AG04449 (cell line): ENCODE measurements at regions not wholly inside any gene's neighbourhood (a gene's known extent, or its start where the extent isn't known, plus 50 kb on each side); places are given as distances from the start of the nearest gene placed in this dataset.

Source experiments
- CTCF ChIA-PET: fragments of 350-600 bp; formaldehyde crosslinking; extraction: SDS; loops from one replicate; lab custom pipeline; 2021; ENCODE audit warnings: antibody characterized with exemption; lab: Yijun Ruan, JAX
- POLR2A ChIA-PET: fragments of 400-600, 350-600 bp; formaldehyde crosslinking; extraction: SDS; loops from one replicate; lab custom pipeline; 2020; ENCODE audit warnings: antibody characterized with exemption, inconsistent platforms; lab: Yijun Ruan, JAX
- DNase-seq: peaks from one replicate; pipeline ENCODE4 v3.0.0-alpha.2; 2010; ENCODE audit warnings: low read depth, low spot score
- H3K4me3 ChIP-seq: 2 replicates; pipeline ENCODE4 v1.5.1; 2011; ENCODE audit warnings: low read depth, mild to moderate bottlenecking, control low read depth, low read length
- CTCF ChIP-seq: IDR thresholded peaks from one replicate; pipeline ENCODE4 v1.5.1; 2011; ENCODE audit warnings: mild to moderate bottlenecking, moderate library complexity, low read length, control low read depth, inconsistent platforms; ENCODE audit not compliant: insufficient read depth; ENCODE audit errors: missing control alignments

GRCh38 chr12:94763462-94763861 lies 113.1 kb upstream of the TMCC3 start:
- no peak for TF ChIP-seq CTCF
- no peak for DNase-seq
- ChIA-PET POLR2A (no interaction called here), CTCF (interaction anchor here (0.8 to 1.9 kb wide), 6 partner anchors 11 to 771 kb away, joined by 3 to 7 read pairs (median 4); no protein-coding TSS in a partner anchor)
- H3K4me3 ChIP-seq = no peak overlapping the region

- no peak for DNase-seq
- no peak for TF ChIP-seq CTCF
- POLR2A ChIA-PET = no interaction called here
- no peak overlapping the region for H3K4me3 ChIP-seq
- CTCF ChIA-PET = interaction anchor here (0.8 to 1.9 kb wide), 4 partner anchors 11 to 52 kb away, joined by 3 to 7 read pairs (median 5); no protein-coding TSS in a partner anchor
Measured at GRCh38 chr12:94762943-94763342, 112.6 kb upstream of the TMCC3 start.

GRCh38 chr12:94762259-94762942 lies 112.0 kb upstream of the TMCC3 start:
- DNase-seq = no peak
- TF ChIP-seq CTCF = no peak
- H3K4me3 ChIP-seq = no peak overlapping the region
- ChIA-PET POLR2A (no interaction called here), CTCF (interaction anchor here (0.8 to 1.8 kb wide), 7 partner anchors 12 to 311 kb away, joined by 3 to 7 read pairs (median 3); partner anchors contain the start of gene NR2C1)

- ChIA-PET CTCF (interaction anchor here (1.0 to 1.5 kb wide), 4 partner anchors 14 to 312 kb away, joined by 3 read pairs; partner anchors contain the start of gene NR2C1), POLR2A (no interaction called here)
- DNase-seq = peak; percentile 34
- no peak for TF ChIP-seq CTCF
- H3K4me3 ChIP-seq = no peak overlapping the region
Measured at GRCh38 chr12:94761559-94761958, 111.2 kb upstream of the TMCC3 start.

GRCh38 chr12:94760786-94761185 lies 110.4 kb upstream of the TMCC3 start:
- CTCF ChIA-PET = interaction anchor here (1.5 kb wide), 2 partner anchors 53 to 214 kb away, joined by 3 read pairs; no protein-coding TSS in a partner anchor
- POLR2A ChIA-PET = no interaction called here

More at GRCh38 chr12:94760786-94761185, 110.4 kb upstream of the TMCC3 start:
- DNase-seq = no peak
- H3K4me3 ChIP-seq = no peak overlapping the region
- TF ChIP-seq CTCF = no peak
